ENCODE measurements at regions not wholly inside any gene's neighbourhood (a gene's known extent, or its start where the extent isn't known, plus 50 kb on each side); places are given as distances from the start of the nearest gene placed in this dataset.

DNA sequence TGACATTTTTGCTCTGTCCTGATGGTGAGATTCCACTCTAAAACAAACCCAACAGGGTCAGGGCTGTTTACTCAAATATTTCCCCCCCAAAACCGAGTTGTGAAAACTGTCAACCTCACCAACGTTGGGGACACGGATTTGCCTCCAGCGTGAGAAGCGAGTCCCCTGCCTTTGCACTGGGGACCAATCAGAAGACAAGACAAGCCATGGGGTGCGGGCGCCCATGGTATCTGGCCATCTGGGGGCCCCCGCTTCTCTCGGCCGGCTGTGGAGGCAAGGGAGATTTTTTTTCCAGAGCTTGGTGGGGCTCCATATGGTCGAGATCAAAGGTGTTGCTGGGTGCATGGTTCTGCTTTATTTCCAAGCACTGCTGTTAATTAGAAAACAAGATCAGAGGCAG lies 272.1 kb downstream of the BCL11B start:
- Histone ChIP-seq H3K4me1 (ENCODE audit: insufficient read depth, low read length) (peaks cover 5% of the 10 kb centered on the region; the same call in 1 of the 2 replicates), H3K4me3 (ENCODE audit: low read length) (no peak overlapping the region), H3K36me3 (ENCODE audit: insufficient read depth, low read depth, low read length) (no peaks in the 10 kb centered on the region), H3K27ac (ENCODE audit: low read length) (no peak overlapping the region), H3K9me3 (ENCODE audit: insufficient read depth, low read depth, low read length) (no peaks in the 10 kb centered on the region), H3K27me3 (ENCODE audit: insufficient read depth, low read length) (no peaks in the 10 kb centered on the region), H3K9ac (ENCODE audit: low read depth, low read length) (no peak overlapping the region)

DNA sequence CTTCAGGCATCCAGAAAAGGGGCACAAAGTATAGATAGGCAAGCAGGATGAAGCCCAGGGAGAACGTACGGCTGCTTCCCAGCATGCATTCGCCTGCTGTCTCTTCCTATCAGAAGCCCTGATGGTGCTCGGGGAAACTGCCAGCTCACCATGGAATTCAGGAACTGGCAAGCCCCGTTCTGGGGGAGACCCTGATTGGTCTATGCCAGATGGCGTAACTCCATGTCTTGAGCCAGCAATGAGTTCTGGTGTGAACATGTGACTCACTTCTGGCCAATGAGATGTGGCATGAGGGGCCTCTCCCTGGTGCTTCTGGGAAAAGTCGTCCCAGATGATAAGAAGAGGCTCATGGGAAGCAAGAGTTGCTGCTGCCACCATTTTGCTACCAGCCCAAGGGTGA lies 270.8 kb downstream of the BCL11B start:
- no peaks in the 10 kb centered on the region for H3K27me3 ChIP-seq (ENCODE audit: insufficient read depth, low read length)
- H3K9me3 ChIP-seq (ENCODE audit: insufficient read depth, low read depth, low read length) = no peaks in the 10 kb centered on the region
- no peaks in the 10 kb centered on the region for H3K36me3 ChIP-seq (ENCODE audit: insufficient read depth, low read depth, low read length)

GRCh38 chr14:99003646-99004045 lies 268.4 kb downstream of the BCL11B start:
- no peak overlapping the region for H3K4me3 ChIP-seq (ENCODE audit: low read length)
- H3K27ac ChIP-seq (ENCODE audit: low read length) = no peak overlapping the region
- no peak overlapping the region for H3K9ac ChIP-seq (ENCODE audit: low read depth, low read length)
- no peaks in the 10 kb centered on the region for H3K27me3 ChIP-seq (ENCODE audit: insufficient read depth, low read length)
- no peaks in the 10 kb centered on the region for H3K36me3 ChIP-seq (ENCODE audit: insufficient read depth, low read depth, low read length)
- H3K4me1 ChIP-seq (ENCODE audit: insufficient read depth, low read length) = peaks cover 5% of the 10 kb centered on the region; the same call in 1 of the 2 replicates
- H3K9me3 ChIP-seq (ENCODE audit: insufficient read depth, low read depth, low read length) = no peaks in the 10 kb centered on the region

More for the DNA sequence above, 270.8 kb downstream of the BCL11B start:
- no peak overlapping the region for H3K9ac ChIP-seq (ENCODE audit: low read depth, low read length)
- H3K27ac ChIP-seq (ENCODE audit: low read length) = no peak overlapping the region
- H3K4me1 ChIP-seq (ENCODE audit: insufficient read depth, low read length) = peaks cover 5% of the 10 kb centered on the region; the same call in 1 of the 2 replicates
- H3K4me3 ChIP-seq (ENCODE audit: low read length) = no peak overlapping the region

- no peak overlapping the region for H3K27ac ChIP-seq (ENCODE audit: low read length)
- no peak overlapping the region for H3K9ac ChIP-seq (ENCODE audit: low read depth, low read length)
- no peaks in the 10 kb centered on the region for H3K9me3 ChIP-seq (ENCODE audit: insufficient read depth, low read depth, low read length)
- no peaks in the 10 kb centered on the region for H3K36me3 ChIP-seq (ENCODE audit: insufficient read depth, low read depth, low read length)
- peaks cover 5% of the 10 kb centered on the region; the same call in 1 of the 2 replicates for H3K4me1 ChIP-seq (ENCODE audit: insufficient read depth, low read length)
- H3K4me3 ChIP-seq (ENCODE audit: low read length) = no peak overlapping the region
- H3K27me3 ChIP-seq (ENCODE audit: insufficient read depth, low read length) = no peaks in the 10 kb centered on the region
These were observed 267.9 kb downstream of the BCL11B start for GRCh38 chr14:99004112-99004511.

- H3K27ac ChIP-seq (ENCODE audit: low read length) = no peak overlapping the region
- H3K36me3 ChIP-seq (ENCODE audit: insufficient read depth, low read depth, low read length) = no peaks in the 10 kb centered on the region
- no peaks in the 10 kb centered on the region for H3K27me3 ChIP-seq (ENCODE audit: insufficient read depth, low read length)
- no peak overlapping the region for H3K4me3 ChIP-seq (ENCODE audit: low read length)
- H3K9me3 ChIP-seq (ENCODE audit: insufficient read depth, low read depth, low read length) = no peaks in the 10 kb centered on the region
- no peak overlapping the region for H3K9ac ChIP-seq (ENCODE audit: low read depth, low read length)
- H3K4me1 ChIP-seq (ENCODE audit: insufficient read depth, low read length) = no peaks in the 10 kb centered on the region
These were observed 265.7 kb downstream of the BCL11B start for GRCh38 chr14:99006276-99006675.

- no peak overlapping the region for H3K27ac ChIP-seq (ENCODE audit: low read length)
- H3K9me3 ChIP-seq (ENCODE audit: insufficient read depth, low read depth, low read length) = no peaks in the 10 kb centered on the region
- no peak overlapping the region for H3K9ac ChIP-seq (ENCODE audit: low read depth, low read length)
- H3K4me3 ChIP-seq (ENCODE audit: low read length) = no peak overlapping the region
- H3K36me3 ChIP-seq (ENCODE audit: insufficient read depth, low read depth, low read length) = no peaks in the 10 kb centered on the region
- H3K27me3 ChIP-seq (ENCODE audit: insufficient read depth, low read length) = no peaks in the 10 kb centered on the region
- H3K4me1 ChIP-seq (ENCODE audit: insufficient read depth, low read length) = no peaks in the 10 kb centered on the region
These were observed 264.2 kb downstream of the BCL11B start for GRCh38 chr14:99007795-99008194.

GRCh38 chr14:99009871-99010270 lies 262.1 kb downstream of the BCL11B start:
- Histone ChIP-seq H3K36me3 (ENCODE audit: insufficient read depth, low read depth, low read length) (no peaks in the 10 kb centered on the region), H3K27me3 (ENCODE audit: insufficient read depth, low read length) (no peaks in the 10 kb centered on the region), H3K4me1 (ENCODE audit: insufficient read depth, low read length) (no peaks in the 10 kb centered on the region), H3K27ac (ENCODE audit: low read length) (no peak overlapping the region), H3K9ac (ENCODE audit: low read depth, low read length) (no peak overlapping the region), H3K9me3 (ENCODE audit: insufficient read depth, low read depth, low read length) (no peaks in the 10 kb centered on the region), H3K4me3 (ENCODE audit: low read length) (no peak overlapping the region)

GRCh38 chr14:99011385-99011784 lies 260.6 kb downstream of the BCL11B start:
- Histone ChIP-seq H3K9ac (ENCODE audit: low read depth, low read length) (no peak overlapping the region), H3K27ac (ENCODE audit: low read length) (no peak overlapping the region), H3K27me3 (ENCODE audit: insufficient read depth, low read length) (no peaks in the 10 kb centered on the region), H3K36me3 (ENCODE audit: insufficient read depth, low read depth, low read length) (no peaks in the 10 kb centered on the region), H3K4me1 (ENCODE audit: insufficient read depth, low read length) (no peaks in the 10 kb centered on the region), H3K9me3 (ENCODE audit: insufficient read depth, low read depth, low read length) (no peaks in the 10 kb centered on the region), H3K4me3 (ENCODE audit: low read length) (no peak overlapping the region)

- no peaks in the 10 kb centered on the region for H3K27me3 ChIP-seq (ENCODE audit: insufficient read depth, low read length)
- no peaks in the 10 kb centered on the region for H3K36me3 ChIP-seq (ENCODE audit: insufficient read depth, low read depth, low read length)
- no peaks in the 10 kb centered on the region for H3K4me1 ChIP-seq (ENCODE audit: insufficient read depth, low read length)
- no peak overlapping the region for H3K9ac ChIP-seq (ENCODE audit: low read depth, low read length)
- no peak overlapping the region for H3K4me3 ChIP-seq (ENCODE audit: low read length)
- no peaks in the 10 kb centered on the region for H3K9me3 ChIP-seq (ENCODE audit: insufficient read depth, low read depth, low read length)
- no peak overlapping the region for H3K27ac ChIP-seq (ENCODE audit: low read length)
These were observed 259.3 kb downstream of the BCL11B start for GRCh38 chr14:99012703-99013102.

DNA sequence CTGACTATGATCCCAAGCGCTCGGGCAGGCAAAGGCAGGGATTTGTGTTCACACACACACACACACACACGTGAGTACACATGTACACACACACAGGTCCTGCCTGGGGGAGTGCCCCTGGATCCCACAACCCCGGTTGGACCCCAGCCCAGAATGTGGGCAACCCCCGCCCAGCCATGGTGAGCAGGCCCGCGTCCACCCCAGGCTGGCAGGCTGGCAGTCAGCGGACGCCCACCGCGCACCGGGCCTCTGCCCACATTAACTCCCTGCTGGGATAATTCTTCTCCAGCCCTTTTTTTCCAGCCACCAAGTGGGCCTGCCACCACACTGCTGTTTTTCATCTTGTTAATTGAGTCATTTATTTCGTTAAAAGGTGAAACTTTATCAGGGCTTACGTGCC lies 256.2 kb downstream of the BCL11B start:
- Histone ChIP-seq H3K27me3 (ENCODE audit: insufficient read depth, low read length) (no peaks in the 10 kb centered on the region), H3K4me1 (ENCODE audit: insufficient read depth, low read length) (no peaks in the 10 kb centered on the region), H3K9me3 (ENCODE audit: insufficient read depth, low read depth, low read length) (peaks cover 12% of the 10 kb centered on the region), H3K4me3 (ENCODE audit: low read length) (no peak overlapping the region), H3K27ac (ENCODE audit: low read length) (no peak overlapping the region), H3K9ac (ENCODE audit: low read depth, low read length) (no peak overlapping the region), H3K36me3 (ENCODE audit: insufficient read depth, low read depth, low read length) (no peaks in the 10 kb centered on the region)

- H3K27ac ChIP-seq (ENCODE audit: low read length) = no peak overlapping the region
- H3K9me3 ChIP-seq (ENCODE audit: insufficient read depth, low read depth, low read length) = peaks cover 9% of the 10 kb centered on the region
- no peak overlapping the region for H3K9ac ChIP-seq (ENCODE audit: low read depth, low read length)
- H3K4me1 ChIP-seq (ENCODE audit: insufficient read depth, low read length) = no peaks in the 10 kb centered on the region
- H3K36me3 ChIP-seq (ENCODE audit: insufficient read depth, low read depth, low read length) = no peaks in the 10 kb centered on the region
- no peaks in the 10 kb centered on the region for H3K27me3 ChIP-seq (ENCODE audit: insufficient read depth, low read length)
- H3K4me3 ChIP-seq (ENCODE audit: low read length) = no peak overlapping the region
These were observed 248.6 kb downstream of the BCL11B start for GRCh38 chr14:99023371-99023770.

GRCh38 chr14:99024926-99025325 lies 247.1 kb downstream of the BCL11B start:
- Histone ChIP-seq H3K9me3 (ENCODE audit: insufficient read depth, low read depth, low read length) (no peaks in the 10 kb centered on the region), H3K36me3 (ENCODE audit: insufficient read depth, low read depth, low read length) (no peaks in the 10 kb centered on the region), H3K27me3 (ENCODE audit: insufficient read depth, low read length) (no peaks in the 10 kb centered on the region), H3K4me3 (ENCODE audit: low read length) (no peak overlapping the region), H3K4me1 (ENCODE audit: insufficient read depth, low read length) (no peaks in the 10 kb centered on the region), H3K9ac (ENCODE audit: low read depth, low read length) (no peak overlapping the region), H3K27ac (ENCODE audit: low read length) (no peak overlapping the region)

DNA sequence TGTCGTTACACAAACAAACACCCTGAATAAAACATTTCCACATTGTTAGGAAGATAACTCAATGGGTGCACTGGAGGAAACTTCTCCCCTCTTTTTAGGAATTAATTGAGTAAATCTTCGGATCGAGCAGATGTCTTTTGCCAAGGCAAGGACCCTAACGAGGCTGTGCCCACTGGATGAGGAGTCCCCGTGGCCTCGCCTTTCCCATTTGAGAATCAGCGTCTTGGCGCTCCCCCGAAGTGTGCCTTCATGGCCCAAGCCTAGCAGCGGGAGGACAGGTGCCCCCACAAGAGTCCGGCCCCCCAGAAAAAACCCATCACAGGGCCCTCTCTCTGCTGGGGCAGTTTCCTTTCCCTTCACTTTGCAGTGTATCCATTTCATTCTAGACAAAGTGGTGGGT lies 246.6 kb downstream of the BCL11B start:
- Histone ChIP-seq H3K9me3 (ENCODE audit: insufficient read depth, low read depth, low read length) (no peaks in the 10 kb centered on the region), H3K27ac (ENCODE audit: low read length) (no peak overlapping the region), H3K36me3 (ENCODE audit: insufficient read depth, low read depth, low read length) (no peaks in the 10 kb centered on the region), H3K27me3 (ENCODE audit: insufficient read depth, low read length) (no peaks in the 10 kb centered on the region), H3K4me3 (ENCODE audit: low read length) (no peak overlapping the region), H3K4me1 (ENCODE audit: insufficient read depth, low read length) (no peaks in the 10 kb centered on the region), H3K9ac (ENCODE audit: low read depth, low read length) (no peak overlapping the region)
